Osteocyte (in vitro differentiated cells): ENCODE measurements at regions not wholly inside any gene's neighbourhood (a gene's known extent, or its start where the extent isn't known, plus 50 kb on each side); places are given as distances from the start of the nearest gene placed in this dataset.

Source experiments
- DNase-seq: peaks from one replicate; pipeline ENCODE4 v3.0.0; 2021; ENCODE audit warnings: mixed read lengths; ENCODE audit not compliant: unreplicated experiment; ENCODE audit errors: extremely low spot score
- H3K27ac Mint-ChIP-seq: one replicate; pipeline ENCODE4 v1.8.0; 2021; ENCODE audit warnings: mild to moderate bottlenecking, mixed read lengths; ENCODE audit not compliant: unreplicated experiment
- H3K27me3 Mint-ChIP-seq: one replicate; pipeline ENCODE4 v1.8.0; 2021; ENCODE audit warnings: mixed read lengths; ENCODE audit not compliant: unreplicated experiment
- H3K36me3 Mint-ChIP-seq: one replicate; pipeline ENCODE4 v1.8.0; 2021; ENCODE audit warnings: mixed read lengths; ENCODE audit not compliant: unreplicated experiment
- H3K4me1 Mint-ChIP-seq: one replicate; pipeline ENCODE4 v1.8.0; 2021; ENCODE audit warnings: mixed read lengths; ENCODE audit not compliant: unreplicated experiment
- H3K4me3 Mint-ChIP-seq: one replicate; pipeline ENCODE4 v1.8.0; 2021; ENCODE audit warnings: mild to moderate bottlenecking, moderate library complexity, mixed read lengths; ENCODE audit not compliant: unreplicated experiment
- H3K9me3 Mint-ChIP-seq: one replicate; pipeline ENCODE4 v1.8.0; 2021; ENCODE audit warnings: mixed read lengths; ENCODE audit not compliant: unreplicated experiment
- CTCF ChIP-seq: fragments of 200-600 bp; sonication (generic); IDR thresholded peaks from 2 replicates; pipeline ENCODE4 v1.5.0; 2021; ENCODE audit warnings: antibody characterized with exemption, mild to moderate bottlenecking, moderate library complexity

GRCh38 chr6:56749632-56750151, 107.0 kb upstream of the DST start:
- Mint-ChIP-seq H3K9me3 (no peaks in the 10 kb centered on the region), H3K4me1 (peaks cover 58% of the 10 kb centered on the region), H3K27me3 (no peaks in the 10 kb centered on the region), H3K4me3 (no peak overlapping the region), H3K36me3 (no peaks in the 10 kb centered on the region), H3K27ac (peak overlapping the region; percentile 85)
- TF ChIP-seq CTCF, result no peak
- no peak for DNase-seq

GRCh38 chr6:56746767-56747504, 104.2 kb upstream of the DST start:
- no peak overlapping the region for H3K4me3 Mint-ChIP-seq
- peaks cover 57% of the 10 kb centered on the region for H3K4me1 Mint-ChIP-seq
- peak overlapping the region; percentile 65 for H3K27ac Mint-ChIP-seq
- H3K9me3 Mint-ChIP-seq, result no peaks in the 10 kb centered on the region
- TF ChIP-seq CTCF, result no peak
- no peaks in the 10 kb centered on the region for H3K36me3 Mint-ChIP-seq
- DNase-seq, result no peak
- H3K27me3 Mint-ChIP-seq, result no peaks in the 10 kb centered on the region

GRCh38 chr6:56745971-56746370, 103.3 kb upstream of the DST start:
- H3K9me3 Mint-ChIP-seq, result no peaks in the 10 kb centered on the region
- no peak overlapping the region for H3K27ac Mint-ChIP-seq
- no peak for DNase-seq
- H3K27me3 Mint-ChIP-seq, result no peaks in the 10 kb centered on the region
- no peak for TF ChIP-seq CTCF
- H3K4me3 Mint-ChIP-seq, result no peak overlapping the region
- H3K4me1 Mint-ChIP-seq, result peaks cover 58% of the 10 kb centered on the region
- no peaks in the 10 kb centered on the region for H3K36me3 Mint-ChIP-seq

- peaks cover 55% of the 10 kb centered on the region for H3K4me1 Mint-ChIP-seq
- no peaks in the 10 kb centered on the region for H3K36me3 Mint-ChIP-seq
- no peak overlapping the region for H3K4me3 Mint-ChIP-seq
- no peaks in the 10 kb centered on the region for H3K9me3 Mint-ChIP-seq
- H3K27ac Mint-ChIP-seq, result no peak overlapping the region
- no peaks in the 10 kb centered on the region for H3K27me3 Mint-ChIP-seq
- no peak for DNase-seq
- no peak for TF ChIP-seq CTCF
These were observed 102.4 kb upstream of the DST start for GRCh38 chr6:56745081-56745480.

GRCh38 chr6:56744528-56744927, 101.8 kb upstream of the DST start:
- H3K9me3 Mint-ChIP-seq, result no peaks in the 10 kb centered on the region
- H3K36me3 Mint-ChIP-seq, result no peaks in the 10 kb centered on the region
- no peak for DNase-seq
- H3K4me1 Mint-ChIP-seq, result peaks cover 52% of the 10 kb centered on the region
- TF ChIP-seq CTCF, result no peak
- no peaks in the 10 kb centered on the region for H3K27me3 Mint-ChIP-seq
- no peak overlapping the region for H3K4me3 Mint-ChIP-seq
- H3K27ac Mint-ChIP-seq, result no peak overlapping the region
